H9 (cell line): ENCODE measurements at regions not wholly inside any gene's neighbourhood (a gene's known extent, or its start where the extent isn't known, plus 50 kb on each side); places are given as distances from the start of the nearest gene placed in this dataset.

ENCODE experiments used
- DNase-seq: peaks from one replicate; pipeline ENCODE4 v3.0.0-alpha.2; 2017
- H2AFZ ChIP-seq: one replicate; pipeline ENCODE4 v1.6.1; 2013; ENCODE audit warnings: mild to moderate bottlenecking, low read length, control low read depth, moderate library complexity
- H2AK5ac ChIP-seq: 2 replicates; pipeline ENCODE4 v1.6.1; 2013; ENCODE audit warnings: low read length, control low read depth, mixed read lengths; ENCODE audit not compliant: insufficient read length
- H2BK120ac ChIP-seq: one replicate; pipeline ENCODE4 v1.6.1; 2013; ENCODE audit warnings: low read depth, mild to moderate bottlenecking, low read length, control low read depth, inconsistent platforms; ENCODE audit not compliant: poor library complexity, severe bottlenecking
- H2BK12ac ChIP-seq: 2 replicates; pipeline ENCODE4 v1.6.1; 2013; ENCODE audit warnings: low read length, control low read depth, mixed read lengths, low read depth; ENCODE audit not compliant: insufficient read length
- H2BK15ac ChIP-seq: 2 replicates; pipeline ENCODE4 v1.6.1; 2013; ENCODE audit warnings: low read depth, low read length, control low read depth
- H2BK20ac ChIP-seq: one replicate; pipeline ENCODE4 v1.6.1; 2013; ENCODE audit warnings: low read depth, mild to moderate bottlenecking, low read length, control low read depth, inconsistent platforms; ENCODE audit not compliant: poor library complexity, severe bottlenecking
- H2BK5ac ChIP-seq: 2 replicates; pipeline ENCODE4 v1.6.1; 2013; ENCODE audit warnings: low read length, control low read depth, mixed read lengths; ENCODE audit not compliant: insufficient read length
- H3K14ac ChIP-seq: 2 replicates; pipeline ENCODE4 v1.6.1; 2013; ENCODE audit warnings: low read length, control low read depth; ENCODE audit not compliant: insufficient read depth
- H3K18ac ChIP-seq: 2 replicates; pipeline ENCODE4 v1.6.1; 2013; ENCODE audit warnings: low read depth, mild to moderate bottlenecking, mixed read lengths, low read length, control low read depth; ENCODE audit not compliant: insufficient read length
- H3K23ac ChIP-seq: 2 replicates; pipeline ENCODE4 v1.6.1; 2013; ENCODE audit warnings: low read length, control low read depth, mixed read lengths, low read depth; ENCODE audit not compliant: insufficient read length
- H3K23me2 ChIP-seq: 2 replicates; pipeline ENCODE4 v1.6.1; 2013; ENCODE audit warnings: low read depth, mild to moderate bottlenecking, mixed read lengths, low read length, control low read depth; ENCODE audit not compliant: insufficient read length, poor library complexity, severe bottlenecking
- H3K27ac ChIP-seq: 2 replicates; pipeline ENCODE4 v1.5.1; 2013; ENCODE audit warnings: low read length, control low read depth, mixed read lengths, low read depth; ENCODE audit not compliant: insufficient read length
- H3K27me3 ChIP-seq: 2 replicates; pipeline ENCODE4 v1.6.1; 2013; ENCODE audit warnings: low read length, control low read depth, inconsistent platforms; ENCODE audit not compliant: insufficient read depth
- H3K4ac ChIP-seq: 2 replicates; pipeline ENCODE4 v1.6.1; 2013; ENCODE audit warnings: low read depth, mild to moderate bottlenecking, control low read depth, inconsistent platforms, low read length, moderate library complexity
- H3K4me1 ChIP-seq: 2 replicates; pipeline ENCODE4 v1.6.1; 2013; ENCODE audit warnings: low read length, control low read depth, inconsistent platforms; ENCODE audit not compliant: insufficient read depth
- H3K4me2 ChIP-seq: 2 replicates; pipeline ENCODE4 v1.6.1; 2013; ENCODE audit warnings: low read length, control low read depth, mixed read lengths; ENCODE audit not compliant: insufficient read length, insufficient read depth
- H3K56ac ChIP-seq: 2 replicates; pipeline ENCODE4 v1.6.1; 2013; ENCODE audit warnings: low read depth, mild to moderate bottlenecking, mixed read lengths, low read length, control low read depth; ENCODE audit not compliant: insufficient read length
- H3K79me1 ChIP-seq: 2 replicates; pipeline ENCODE4 v1.6.1; 2013; ENCODE audit warnings: low read depth, mild to moderate bottlenecking, moderate library complexity, low read length, control low read depth, inconsistent platforms; ENCODE audit not compliant: insufficient read depth, poor library complexity, severe bottlenecking
- H3K79me2 ChIP-seq: 2 replicates; pipeline ENCODE4 v1.6.1; 2013; ENCODE audit warnings: low read length, control low read depth, inconsistent platforms; ENCODE audit not compliant: insufficient read depth
- H3K9ac ChIP-seq: 2 replicates; pipeline ENCODE4 v1.6.1; 2013; ENCODE audit warnings: low read length, control low read depth, mixed read lengths; ENCODE audit not compliant: insufficient read length; ENCODE audit errors: extremely low read depth
- H3K9me3 ChIP-seq: one replicate; pipeline ENCODE4 v1.6.1; 2013; ENCODE audit warnings: low read depth, low read length, inconsistent platforms; ENCODE audit not compliant: control insufficient read depth
- H3T11ph ChIP-seq: one replicate; pipeline ENCODE4 v1.6.1; 2013; ENCODE audit warnings: mild to moderate bottlenecking, low read length, control low read depth, inconsistent platforms
- H4K20me1 ChIP-seq: one replicate; pipeline ENCODE4 v1.6.1; 2013; ENCODE audit not compliant: control insufficient read depth, insufficient read length, insufficient read depth
- H4K5ac ChIP-seq: 2 replicates; pipeline ENCODE4 v1.6.1; 2013; ENCODE audit warnings: low read depth, mild to moderate bottlenecking, mixed read lengths, low read length, control low read depth; ENCODE audit not compliant: insufficient read length
- H4K8ac ChIP-seq: replicated peaks from 2 replicates; pipeline ENCODE4 v1.6.1; 2013; ENCODE audit warnings: low read length, control low read depth, mixed read lengths, low read depth; ENCODE audit not compliant: insufficient read length
- H4K91ac ChIP-seq: 2 replicates; pipeline ENCODE4 v1.6.1; 2013; ENCODE audit warnings: low read depth, mild to moderate bottlenecking, moderate library complexity, mixed read lengths, low read length, control low read depth; ENCODE audit not compliant: insufficient read length
- H3K27ac Mint-ChIP-seq, 3 experiments: 2 replicates in 2 of 3; 3 replicates in 1 of 3; pipeline ENCODE4 v1.8.0; 2020 to 2021; ENCODE audit warnings: mixed read lengths in 3 of 3, mild to moderate bottlenecking in 1 of 3, moderate library complexity in 1 of 3
- H3K27me3 Mint-ChIP-seq: 2 replicates; pipeline ENCODE4 v1.8.0; 2021; ENCODE audit warnings: low read depth, mild to moderate bottlenecking, moderate library complexity, mixed read lengths
- H3K36me3 Mint-ChIP-seq, 3 experiments: 2 replicates in 2 of 3; 3 replicates in 1 of 3; pipeline ENCODE4 v1.8.0; 2020 to 2021; ENCODE audit warnings: low read depth in 3 of 3, mixed read lengths in 3 of 3; ENCODE audit not compliant: insufficient read depth in 1 of 3
- H3K4me1 Mint-ChIP-seq, 2 experiments: 2 replicates each; pipeline ENCODE4 v1.8.0; 2020; ENCODE audit warnings: mixed read lengths in 2 of 2
- H3K4me3 Mint-ChIP-seq, 2 experiments: 2 replicates in 1 of 2; 3 replicates in 1 of 2; pipeline ENCODE4 v1.8.0; 2020 to 2021; ENCODE audit warnings: mild to moderate bottlenecking in 2 of 2, mixed read lengths in 2 of 2, moderate library complexity in 1 of 2
- H3K9me3 Mint-ChIP-seq, 2 experiments: 2 replicates in 1 of 2; 3 replicates in 1 of 2; pipeline ENCODE4 v1.8.0; 2020; ENCODE audit warnings: mild to moderate bottlenecking in 2 of 2, mixed read lengths in 2 of 2, moderate library complexity in 1 of 2
- CTCF ChIP-seq: fragments of 200-600 bp; sonication (generic); conservative IDR thresholded peaks from 3 replicates; pipeline ENCODE4 v1.8.0; 2021; ENCODE audit warnings: antibody characterized with exemption, mild to moderate bottlenecking
- WGBS: extraction: QIAGEN DNeasy Blood & Tissue Kit; methylation state at CpG from one replicate; pipeline ENCODE4 v1.1.7; 2013; ENCODE audit warnings: missing lambda C conversion rate, low lambda C conversion rate, mixed read lengths; ENCODE audit not compliant: insufficient read length; ENCODE audit errors: extremely low coverage; 5-methylcytosine and 5-hydroxymethylcytosine counted together

DNA sequence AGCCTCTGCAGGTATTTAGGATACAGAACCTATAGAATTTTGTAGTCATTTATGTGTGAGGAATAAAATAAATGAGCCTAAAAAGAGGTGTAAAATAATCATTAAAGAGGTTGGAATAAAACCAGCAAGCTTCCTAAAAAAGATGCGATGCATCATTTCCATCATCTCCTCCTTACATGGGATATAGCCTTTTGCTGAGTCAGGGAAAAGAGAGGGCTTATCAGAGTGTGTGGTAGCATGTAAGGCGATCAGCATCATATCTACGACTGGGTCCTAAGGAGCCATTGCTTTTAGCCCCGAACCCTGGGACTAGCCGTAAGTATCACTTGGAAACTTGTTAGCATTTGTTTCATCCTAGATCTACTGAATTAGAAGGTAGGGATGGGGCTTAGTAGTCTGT lies 94.9 kb downstream of the DTWD1 start:
- H3K27me3 Mint-ChIP-seq, result peaks cover 12% of the 10 kb centered on the region; the same call in 1 of the 2 replicates
- Histone ChIP-seq H2AK5ac (no peak overlapping the region), H3K9me3 (no peaks in the 10 kb centered on the region), H3K56ac (no peak overlapping the region), H2BK12ac (no peak overlapping the region), H3K9ac (no peak overlapping the region), H3K4me2 (no peak overlapping the region), H3K27me3 (no peaks in the 10 kb centered on the region), H3T11ph (no peak overlapping the region), H3K23ac (no peak overlapping the region), H4K20me1 (no peaks in the 10 kb centered on the region), H3K23me2 (no peaks in the 10 kb centered on the region), H3K27ac (no peak overlapping the region), H3K79me1 (no peaks in the 10 kb centered on the region), H3K79me2 (0 out of 2 replicates have a peak, but pooled peaks cover 1% of the 10 kb centered on the region), H3K4ac (no peak overlapping the region), H3K14ac (no peak overlapping the region), H3K18ac (no peak overlapping the region), H2BK5ac (no peak overlapping the region), H4K8ac (no peak overlapping the region), H4K91ac (no peak overlapping the region), H2AFZ (no peak overlapping the region), H2BK20ac (no peak overlapping the region), H3K4me1 (no peaks in the 10 kb centered on the region; the same call in 1 of the 2 replicates), H4K5ac (no peak overlapping the region), H2BK120ac (no peak overlapping the region), H2BK15ac (no peak overlapping the region)
- H3K4me1 Mint-ChIP-seq, result peaks cover 6 to 7% of the 10 kb centered on the region in 2 experiments
- H3K4me3 Mint-ChIP-seq, result no peak overlapping the region
- no peaks in the 10 kb centered on the region for H3K36me3 Mint-ChIP-seq
- no peak for TF ChIP-seq CTCF
- no peak for DNase-seq
- no peak overlapping the region for H3K27ac Mint-ChIP-seq
- H3K9me3 Mint-ChIP-seq, result peaks cover 2 to 3% of the 10 kb centered on the region in 2 experiments; a peak in 3 of 5 replicates
- no CpG with 5 or more reads among the region's 5 CpGs for WGBS
